ENCODE measurements at regions not wholly inside any gene's neighbourhood (a gene's known extent, or its start where the extent isn't known, plus 50 kb on each side); places are given as distances from the start of the nearest gene placed in this dataset.

DNA sequence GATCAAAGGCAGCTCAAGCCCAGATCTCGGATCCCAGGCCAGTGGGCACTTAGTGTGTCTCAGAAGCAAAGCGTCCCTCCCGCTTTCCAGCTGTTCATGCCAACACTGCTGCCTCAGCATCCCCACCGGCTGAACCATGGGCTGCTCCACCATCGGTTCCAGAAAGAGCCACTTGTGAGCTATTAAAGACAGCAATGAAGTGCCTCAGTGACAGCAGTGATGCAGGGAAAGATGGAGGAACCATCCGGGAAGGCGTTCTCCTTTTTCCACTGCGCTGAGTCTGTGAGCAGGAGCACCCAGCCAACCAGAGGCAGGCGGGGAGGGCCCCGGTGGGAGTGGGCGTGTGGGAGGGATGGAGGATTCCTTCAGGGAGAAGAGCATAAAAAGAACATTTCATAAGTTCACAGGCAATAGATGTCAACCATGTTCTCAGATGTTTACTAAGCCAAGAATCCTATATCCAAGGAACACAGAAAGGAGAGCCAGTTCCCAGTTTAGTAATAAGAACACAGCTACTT lies 96.2 kb upstream of the MKI67 start:
- no peak for DNase-seq

DNA sequence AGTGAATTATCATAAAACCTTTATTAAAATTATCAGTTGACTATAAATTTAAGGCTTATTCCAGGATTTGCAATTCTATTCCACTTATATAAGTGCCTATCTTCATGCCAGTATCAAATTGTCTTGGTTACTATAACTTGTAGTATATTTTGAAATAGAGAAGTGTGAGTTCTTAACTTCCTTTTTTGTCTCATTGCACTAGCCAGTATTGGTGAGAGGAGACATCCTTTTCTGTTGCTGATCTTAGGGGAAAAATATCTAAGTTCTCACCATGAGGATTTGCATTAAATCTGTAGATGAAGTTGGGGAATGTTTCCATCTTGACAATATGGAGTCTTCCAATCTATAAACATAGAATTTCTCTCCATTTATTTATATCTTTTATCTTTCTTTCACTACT lies 104.2 kb upstream of the MKI67 start:
- DNase-seq = no peak

DNA sequence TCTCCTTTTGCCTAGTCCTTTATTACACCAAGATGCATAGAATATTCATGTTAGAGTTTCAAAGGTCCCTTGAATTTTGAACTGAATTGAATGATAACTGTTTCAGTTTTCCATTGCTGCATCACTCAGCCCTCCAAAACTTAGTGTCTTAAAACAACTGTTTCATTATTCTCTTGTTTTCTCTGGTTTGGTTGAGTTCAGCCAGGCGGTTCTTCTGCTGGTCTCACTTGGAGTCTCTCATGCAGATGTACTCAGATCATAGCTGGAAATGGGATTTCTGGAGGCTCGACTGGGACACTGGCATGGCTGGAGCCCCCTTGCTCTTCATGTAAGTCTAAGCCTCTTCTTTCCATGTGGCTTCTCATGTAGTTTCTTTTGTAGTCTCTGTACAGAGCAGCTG lies 107.2 kb upstream of the MKI67 start:
- DNase-seq = no peak

DNA sequence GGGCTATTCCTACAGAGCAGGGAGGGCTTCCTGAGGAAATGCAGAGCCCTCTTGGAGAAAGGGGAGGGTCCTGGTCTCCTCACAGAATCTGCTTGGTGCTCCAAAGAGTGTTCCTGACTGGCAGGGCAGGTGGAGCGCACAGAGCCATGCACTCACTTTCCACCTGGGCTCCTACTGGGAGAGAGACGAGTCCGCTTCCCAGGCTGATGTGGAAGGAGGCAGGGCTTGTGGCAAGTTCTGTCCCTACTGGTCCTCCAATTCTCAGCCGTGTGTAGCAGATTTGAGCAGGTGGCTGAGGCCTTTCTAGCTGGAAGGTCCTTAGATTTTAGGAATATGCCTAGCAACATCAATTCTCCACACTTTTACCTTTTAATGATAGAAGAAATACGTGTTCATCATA lies 111.5 kb upstream of the MKI67 start:
- no peak for DNase-seq

DNA sequence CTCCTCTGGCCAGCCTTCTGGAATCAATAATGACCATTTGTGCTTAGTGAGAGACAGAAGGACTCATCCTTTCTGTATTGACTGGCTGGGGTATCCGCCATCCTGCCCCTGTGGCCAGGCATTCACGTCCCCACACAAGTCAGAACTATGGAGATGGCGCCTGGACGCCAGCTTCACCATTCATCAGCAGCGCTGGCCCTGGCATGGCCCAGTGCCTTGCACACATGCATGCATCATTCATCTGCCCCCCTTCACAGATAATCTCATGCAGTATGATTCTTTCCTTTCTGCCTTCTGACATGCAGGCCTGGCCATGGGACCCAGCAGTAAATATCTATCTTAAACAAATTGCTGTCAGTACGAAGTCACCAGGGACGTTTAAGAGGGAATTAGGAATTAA lies 114.8 kb upstream of the MKI67 start:
- no peak for DNase-seq

DNA sequence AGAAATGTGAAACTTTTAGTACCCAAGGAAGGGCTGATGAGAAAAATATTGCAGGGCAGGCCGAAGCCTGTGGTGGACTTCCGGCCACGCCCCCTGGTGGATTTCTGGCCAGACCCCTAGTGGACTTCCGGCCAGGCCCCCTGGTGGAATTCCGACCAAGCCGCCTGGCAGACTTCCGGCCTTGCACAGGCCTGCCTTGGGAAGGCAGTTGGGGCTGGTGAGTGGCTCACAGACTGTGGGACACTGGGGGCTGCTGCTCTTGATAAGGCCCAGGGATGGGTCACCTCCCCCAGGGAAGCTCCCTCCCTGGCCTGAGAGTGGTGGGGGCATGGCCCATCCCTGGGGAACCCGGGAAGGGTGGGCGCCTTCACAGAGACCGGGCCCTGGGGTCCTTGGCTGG lies 116.4 kb upstream of the MKI67 start:
- DNase-seq = no peak

DNA sequence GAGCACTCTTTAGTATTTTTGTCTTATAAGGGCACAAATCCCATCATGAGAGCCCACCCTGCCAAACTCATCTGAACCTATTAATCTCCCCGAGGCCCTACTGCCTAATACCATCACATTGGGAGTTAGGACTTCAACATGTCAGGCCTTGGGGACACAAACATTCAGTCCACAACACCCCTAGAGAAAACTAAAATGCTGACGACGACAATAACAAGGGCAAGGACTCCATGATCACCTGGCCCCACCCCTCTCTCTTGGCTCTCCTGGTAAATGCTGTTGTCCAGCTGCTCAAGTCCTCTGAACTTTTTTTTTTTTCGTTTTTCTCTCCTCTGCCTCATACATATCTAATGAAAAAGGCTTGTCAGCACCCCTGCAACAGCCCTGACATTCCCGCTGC lies 118.8 kb upstream of the MKI67 start:
- no peak for DNase-seq

DNA sequence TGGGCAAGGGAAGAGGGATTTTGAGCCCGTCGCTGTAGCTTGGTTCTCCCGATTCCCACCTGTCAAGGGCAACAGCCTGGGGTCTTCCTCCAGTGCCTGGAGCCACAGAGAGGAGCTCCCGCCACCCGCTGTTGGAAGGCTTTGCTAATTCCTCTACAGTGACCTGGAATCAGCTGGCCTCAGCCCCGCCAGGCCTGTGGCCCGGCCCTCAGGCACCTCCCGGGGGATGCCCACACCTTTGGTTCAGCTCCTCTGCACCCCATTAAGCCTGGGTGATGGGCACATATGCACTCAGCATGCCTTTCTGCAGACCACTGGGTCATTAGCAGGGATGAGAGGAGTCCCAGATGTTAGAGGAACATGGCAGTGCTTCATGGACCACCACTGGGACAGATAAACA lies 121.4 kb upstream of the MKI67 start:
- no peak for DNase-seq

DNA sequence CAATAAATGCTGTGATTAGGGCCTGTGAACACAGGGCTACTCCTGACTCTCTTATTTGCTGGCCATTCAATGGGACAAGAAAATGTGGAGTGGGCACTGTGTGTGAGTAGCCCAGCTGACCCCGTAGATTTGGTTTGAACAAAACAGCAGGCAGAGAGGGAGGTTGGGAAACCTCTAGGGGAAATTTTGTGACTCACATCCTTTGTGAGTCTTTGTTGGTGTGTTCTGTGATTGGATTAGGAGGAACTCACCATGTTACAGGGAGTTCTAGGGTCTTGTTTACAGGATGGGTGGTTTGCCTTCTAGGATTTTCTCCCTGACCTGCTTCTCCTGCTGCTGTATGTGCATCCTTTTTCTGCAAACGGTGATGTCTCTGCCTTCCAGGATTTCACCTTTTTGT lies 128.3 kb upstream of the MKI67 start:
- no peak for DNase-seq

DNA sequence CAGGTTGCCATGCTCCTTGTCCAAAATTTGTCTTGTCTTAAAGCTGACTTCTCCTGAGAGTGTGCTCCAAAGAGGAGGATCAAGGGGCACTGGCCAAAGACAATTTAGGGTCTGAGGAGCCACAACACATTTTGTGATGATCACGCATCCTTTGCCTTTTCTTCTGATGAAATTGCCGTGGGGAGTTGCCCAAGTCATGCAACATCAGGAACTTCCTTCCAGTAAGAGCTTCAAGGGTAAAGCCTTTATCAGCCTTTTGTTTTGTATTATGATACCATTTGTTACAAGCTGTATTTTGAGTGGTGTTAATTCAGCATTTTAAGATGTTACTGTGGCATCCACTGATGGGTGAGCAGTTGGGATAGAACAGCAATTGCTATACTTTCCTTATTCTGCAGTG lies 131.2 kb upstream of the MKI67 start:
- DNase-seq = no peak

DNA sequence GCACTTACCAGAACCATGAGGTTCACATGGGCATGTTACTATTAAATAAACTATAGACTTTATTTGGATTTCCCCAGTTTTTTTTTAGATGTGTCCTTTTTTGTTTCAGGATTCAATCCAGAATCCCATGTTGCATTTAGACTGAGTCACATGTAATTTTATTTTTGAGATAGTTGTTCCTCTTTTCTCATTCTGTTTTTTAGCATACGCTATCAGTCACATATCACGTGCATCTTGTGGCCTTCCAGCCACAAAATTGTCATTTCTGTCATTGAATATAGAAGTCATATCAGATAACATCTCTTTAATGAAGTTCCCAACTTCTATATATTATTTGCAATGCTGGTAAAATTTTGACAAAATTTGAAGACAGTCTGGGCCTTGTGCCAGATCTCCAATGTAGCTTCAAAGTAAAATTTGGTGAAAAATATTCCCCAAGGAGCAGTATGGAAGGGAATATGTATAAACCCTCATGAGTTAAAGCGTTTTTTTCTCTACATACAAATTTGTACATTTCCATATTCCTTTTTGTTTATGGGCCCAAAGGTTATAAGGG lies 132.3 kb upstream of the MKI67 start:
- DNase-seq = no peak

DNA sequence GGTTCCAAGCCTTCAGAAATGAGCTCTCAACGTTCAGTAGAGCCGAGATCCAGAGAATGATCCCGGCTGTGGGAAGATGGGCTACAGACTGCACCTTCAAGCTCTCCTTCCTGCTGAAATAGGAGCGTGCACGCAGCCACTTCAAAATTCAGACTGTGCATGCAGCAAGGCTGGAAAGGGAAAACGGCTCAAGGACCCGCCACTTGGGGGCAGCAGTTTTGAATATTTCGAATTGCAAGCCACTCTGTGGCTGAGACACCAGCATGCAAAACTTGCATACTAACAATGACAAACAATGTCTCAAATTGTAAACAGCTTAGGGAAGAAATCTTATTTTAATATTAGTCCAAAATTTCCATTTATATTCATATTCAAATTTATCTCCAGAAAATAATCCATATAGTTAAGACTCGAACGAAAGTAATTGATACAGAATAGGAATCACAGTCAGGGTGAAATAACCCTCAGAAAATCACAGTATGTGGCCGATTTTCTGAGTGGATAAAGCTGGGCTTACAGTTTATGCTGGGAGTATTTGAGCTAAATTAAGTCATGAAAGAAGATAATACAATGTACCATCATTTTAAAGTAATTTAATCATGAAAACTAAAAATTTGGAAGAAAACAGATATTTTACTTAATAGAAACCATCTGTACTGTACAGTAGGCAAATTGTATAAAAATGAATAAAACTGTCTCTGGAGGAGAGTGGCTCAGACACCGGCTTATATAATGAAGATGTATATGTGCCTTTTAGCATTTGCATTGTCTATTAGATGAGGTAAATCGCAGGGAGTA lies 137.9 kb upstream of the MKI67 start:
- DNase-seq = peak; percentile 20

DNA sequence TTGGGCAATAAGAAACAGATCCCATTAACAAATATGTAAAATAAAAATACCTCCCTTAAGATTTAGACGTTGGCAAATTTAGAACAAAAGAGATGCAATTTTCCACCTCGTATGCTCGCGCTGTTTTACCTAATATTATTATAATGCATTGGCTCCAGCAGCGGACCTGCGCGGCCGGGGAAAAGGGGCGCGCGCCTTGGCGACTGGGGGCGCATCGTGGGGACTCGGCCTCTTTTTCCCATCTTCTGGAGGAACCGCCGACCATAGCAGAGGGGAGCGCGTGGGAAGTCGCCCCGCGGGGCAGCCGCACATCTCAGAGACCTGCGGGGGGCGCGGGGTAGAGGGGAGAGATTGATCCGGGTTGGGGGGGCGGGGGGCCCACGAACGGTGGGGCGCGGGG lies 139.4 kb upstream of the MKI67 start:
- DNase-seq = no peak

DNA sequence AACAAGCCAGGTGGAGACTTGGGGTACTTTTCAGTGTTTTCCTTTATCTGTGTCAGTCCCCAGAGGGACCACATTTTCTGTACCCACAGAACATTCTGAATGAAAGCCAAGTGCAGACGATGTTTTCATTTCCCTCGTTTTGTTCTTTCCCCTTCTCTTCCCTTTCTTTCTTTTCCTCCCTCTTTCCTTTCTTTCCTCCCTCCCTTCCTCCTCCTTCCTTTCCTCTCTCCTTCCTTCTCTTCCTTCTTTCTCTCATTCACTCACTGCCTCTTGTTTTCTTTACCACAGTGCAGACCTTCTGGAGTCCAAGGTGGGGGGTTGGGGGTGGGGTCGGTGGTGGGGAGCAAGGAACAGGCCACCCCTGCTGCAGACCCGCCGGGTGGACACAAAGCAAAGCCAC lies 141.4 kb upstream of the MKI67 start:
- no peak for DNase-seq

DNA sequence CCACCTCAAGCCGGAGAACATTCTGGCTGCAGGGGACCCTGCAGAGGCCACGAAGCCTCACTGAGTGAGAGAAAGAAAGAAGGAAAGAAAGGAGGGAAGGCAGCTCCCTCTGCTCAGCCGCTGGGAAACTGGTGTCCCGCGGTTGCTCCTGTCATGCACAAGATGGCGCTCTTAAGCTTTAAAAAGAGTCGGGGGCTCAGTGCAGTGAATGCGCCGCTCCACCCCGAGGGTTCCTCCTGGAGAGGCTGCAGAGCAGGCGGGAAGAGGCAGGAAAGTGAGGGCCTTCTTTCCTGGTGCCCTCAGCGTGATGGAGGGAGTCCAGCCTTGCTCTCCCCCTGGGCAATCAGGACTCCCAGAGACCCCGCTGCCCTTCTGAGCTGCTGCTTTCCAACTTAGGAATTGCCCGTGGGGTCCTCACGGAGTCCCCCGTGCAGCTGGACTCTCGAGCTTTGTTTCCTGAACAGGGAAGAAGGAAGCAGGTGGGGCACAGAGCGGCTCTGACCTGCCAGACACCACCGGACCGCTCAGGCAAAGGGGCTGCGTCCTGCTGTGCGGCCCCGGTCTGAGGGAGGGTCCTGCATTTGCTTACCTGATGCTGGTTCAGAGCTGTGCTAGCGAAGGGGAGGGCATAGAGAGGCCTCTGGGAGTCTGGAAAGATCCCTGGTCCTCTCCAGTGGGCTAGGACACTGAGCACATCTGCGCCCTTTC lies 141.9 kb upstream of the MKI67 start:
- peak; percentile 4 for DNase-seq

DNA sequence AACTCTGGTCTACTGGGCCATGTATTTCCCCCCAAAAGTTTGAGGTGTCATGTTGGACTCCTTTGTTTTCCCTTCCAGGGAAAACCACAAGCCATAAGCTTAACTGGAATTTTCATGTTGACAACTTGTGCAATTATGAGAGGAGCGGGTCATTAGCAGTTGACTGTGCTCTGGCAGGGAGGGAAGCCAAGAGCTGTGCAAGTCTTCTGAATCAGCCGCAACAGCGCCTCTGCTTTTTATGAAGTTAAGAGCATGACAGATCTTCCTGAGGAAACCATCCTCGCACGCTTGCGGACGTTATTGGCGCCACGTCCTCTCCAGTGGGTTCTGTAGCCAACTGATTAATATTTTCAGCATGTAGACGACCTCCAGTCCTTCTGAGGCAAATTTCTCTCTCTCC lies 148.7 kb upstream of the MKI67 start:
- DNase-seq = no peak

DNA sequence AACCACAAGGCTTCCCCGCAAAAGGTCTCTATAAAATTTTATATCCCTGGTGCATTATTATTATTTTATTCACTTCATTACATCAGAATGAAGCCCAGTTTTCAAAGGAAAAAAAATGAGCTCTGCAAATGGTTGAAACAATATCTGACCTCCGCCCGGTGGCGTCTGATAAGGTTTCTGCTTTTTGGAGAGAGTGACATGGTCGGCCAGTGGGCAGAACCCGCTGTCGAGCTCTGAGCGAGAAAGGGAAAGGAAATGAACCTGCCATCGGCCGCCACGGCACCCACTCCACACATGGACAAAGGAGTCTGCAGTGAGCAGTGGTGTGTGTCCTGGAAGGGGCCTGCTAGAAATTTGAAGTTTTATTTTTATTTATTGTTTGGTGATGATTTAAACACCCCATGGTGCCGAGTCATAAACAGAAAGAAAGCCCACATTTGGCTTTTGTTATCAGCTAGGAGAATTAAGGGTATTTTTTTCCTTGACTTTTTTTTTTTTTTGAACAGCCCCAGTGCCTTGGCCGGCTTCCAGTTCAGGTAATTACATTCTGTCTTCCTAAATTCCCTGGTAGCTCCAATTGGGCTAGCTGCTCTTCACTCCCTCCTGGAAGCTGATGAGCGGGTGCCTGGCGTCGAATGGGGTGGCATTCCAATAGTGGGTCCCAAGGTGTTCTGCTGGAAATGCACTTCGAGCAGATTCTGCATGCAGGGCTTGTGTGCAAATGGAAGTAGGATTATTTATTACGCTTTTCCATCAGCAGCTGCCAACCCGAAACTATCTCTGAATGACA lies 149.4 kb upstream of the MKI67 start:
- no peak for DNase-seq

DNA sequence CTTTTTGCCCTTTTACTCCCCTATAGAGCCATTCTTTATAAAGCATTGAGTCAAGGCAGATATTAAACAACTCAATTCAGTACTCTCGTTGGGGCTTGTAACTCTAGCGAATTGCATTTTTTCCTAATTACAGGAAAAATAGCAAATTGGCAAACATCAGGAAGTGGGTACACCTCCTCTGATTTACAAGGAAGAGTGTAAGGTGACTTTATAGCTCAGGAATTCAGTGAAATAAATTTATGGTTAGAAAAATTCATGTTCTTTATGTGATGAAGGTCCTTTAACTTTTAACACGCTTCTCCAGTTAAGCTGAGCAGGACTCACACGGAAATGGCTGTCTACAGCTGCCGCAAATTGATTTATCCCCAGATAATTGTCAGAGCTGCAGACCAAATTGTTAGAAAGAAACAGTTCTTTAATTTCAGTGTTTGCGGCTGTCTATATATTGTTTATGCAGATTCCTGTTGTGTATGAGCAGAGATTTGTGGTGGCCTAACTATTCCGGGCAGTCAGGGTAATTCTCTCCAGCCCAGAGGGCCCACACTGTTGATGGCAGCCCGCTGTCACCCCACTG lies 151.1 kb upstream of the MKI67 start:
- no peak for DNase-seq

DNA sequence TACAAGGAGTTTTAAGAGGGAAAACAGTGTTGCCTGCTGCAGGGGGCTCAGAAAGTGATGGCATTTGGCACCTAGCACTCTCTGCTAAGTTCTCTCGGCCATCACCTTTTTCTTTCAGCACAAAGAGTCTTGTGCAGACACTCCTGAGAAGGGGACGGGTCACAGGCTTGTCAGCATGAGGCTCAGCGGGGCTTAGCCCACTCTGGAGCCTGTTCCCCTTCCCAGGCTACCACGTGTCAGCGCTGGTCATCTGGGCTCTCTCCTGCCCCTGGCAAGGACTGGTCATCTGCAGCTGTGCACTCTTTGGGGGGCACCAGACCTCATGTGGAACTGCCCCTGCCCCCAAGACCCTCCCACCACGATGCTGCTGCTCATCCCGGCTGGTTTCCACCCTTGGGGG lies 152.1 kb upstream of the MKI67 start:
- no peak for DNase-seq

DNA sequence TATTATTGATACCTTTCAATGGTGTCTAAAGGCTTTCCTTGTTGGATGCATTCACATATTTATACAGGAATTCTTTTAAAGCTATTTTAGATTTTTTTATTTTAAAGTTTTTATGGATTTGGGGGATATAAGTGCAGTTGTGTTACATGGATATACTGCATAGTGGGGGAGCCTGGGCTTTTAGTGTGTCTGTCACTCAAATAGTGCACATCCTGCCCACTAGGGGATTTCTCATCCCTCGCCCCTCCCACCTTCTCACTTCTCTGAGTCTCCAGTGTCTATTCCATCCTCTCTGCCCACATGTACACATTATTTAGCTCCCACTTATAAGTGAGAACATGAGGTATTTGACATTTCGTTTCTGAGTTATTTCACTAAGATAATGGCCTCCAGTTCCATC lies 154.0 kb upstream of the MKI67 start:
- DNase-seq = no peak

DNA sequence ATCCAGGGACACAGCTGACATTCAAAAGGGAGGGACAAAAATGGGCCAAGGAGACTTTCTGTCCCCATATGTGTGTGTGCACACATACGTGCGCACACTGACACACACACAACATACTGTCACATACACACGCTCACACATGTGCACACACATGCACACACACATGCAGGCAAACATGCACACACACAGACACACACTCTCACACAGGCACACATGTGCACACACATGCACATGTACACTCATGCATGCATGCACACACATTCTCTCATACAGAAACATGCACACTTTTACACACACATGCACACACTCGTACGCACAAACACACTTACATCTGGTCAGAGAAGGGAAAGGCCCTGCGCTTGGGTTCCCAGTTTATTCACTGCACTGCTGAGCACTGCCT lies 155.1 kb upstream of the MKI67 start:
- DNase-seq = no peak

DNA sequence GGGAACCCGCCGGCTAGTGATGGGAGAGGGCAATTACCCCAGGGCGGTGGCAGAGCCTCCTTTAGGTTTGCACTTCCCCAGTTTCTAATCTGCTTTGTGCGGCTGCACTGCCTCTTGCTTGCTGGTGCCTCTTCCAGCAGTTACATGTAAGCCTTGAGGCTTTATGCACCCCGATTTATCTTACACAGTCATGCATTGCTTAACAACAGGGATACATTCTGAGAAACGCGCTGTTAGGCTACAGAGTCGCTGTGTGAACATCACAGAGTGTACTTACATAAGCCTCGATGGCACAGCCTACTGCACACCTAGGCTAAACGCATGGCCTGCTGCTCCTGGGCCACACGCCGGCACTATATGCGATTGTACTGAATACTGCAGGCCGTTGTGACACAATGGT lies 155.6 kb upstream of the MKI67 start:
- DNase-seq = no peak

DNA sequence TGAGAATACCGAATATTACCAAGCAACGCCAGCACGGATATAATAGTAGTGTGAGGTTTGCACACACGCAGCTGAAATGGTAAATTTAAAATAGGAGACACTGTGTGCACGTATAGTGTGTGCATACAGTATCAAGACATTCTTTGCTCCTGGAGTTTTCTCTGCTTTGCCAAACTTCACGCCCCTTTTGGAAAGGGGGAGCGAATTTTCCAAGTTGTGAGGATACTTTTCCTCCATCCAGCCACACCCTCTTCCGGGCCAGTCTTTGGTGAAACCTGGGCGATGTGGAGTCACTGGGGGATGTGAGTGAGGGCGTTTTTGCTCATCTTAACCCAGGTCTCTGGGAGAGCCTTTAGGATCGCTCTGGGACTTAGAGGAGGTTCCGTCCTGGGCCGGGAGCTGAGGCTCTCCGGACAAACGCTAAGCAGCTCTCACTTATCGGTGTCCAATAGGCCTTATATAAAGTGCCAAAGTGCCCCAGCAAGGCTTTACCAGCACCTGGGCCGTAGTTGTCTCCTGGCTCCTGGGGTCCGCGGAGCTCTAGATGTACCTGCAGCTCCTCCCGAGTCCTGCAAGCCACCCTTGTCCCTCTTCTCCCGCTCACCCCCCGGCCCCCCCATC lies 160.0 kb upstream of the MKI67 start:
- no peak for DNase-seq

Measured in EL (cell line).